Astrocyte (in vitro differentiated cells and primary cell): ENCODE measurements at regions not wholly inside any gene's neighbourhood (a gene's known extent, or its start where the extent isn't known, plus 50 kb on each side); places are given as distances from the start of the nearest gene placed in this dataset.

ENCODE experiments used
- DNase-seq: peaks from one replicate; pipeline ENCODE4 v3.0.0-alpha.2; 2010; ENCODE audit warnings: low read depth
- FAIRE-seq: peaks from 2 replicates; lab custom pipeline; 2011; peaks lifted over from hg19 to GRCh38; lab: Jason Lieb, UNC
- H2AFZ ChIP-seq: 2 replicates; pipeline ENCODE4 v1.6.0; 2012; ENCODE audit warnings: low read depth, low read length, inconsistent platforms
- H3K27ac ChIP-seq: 2 replicates; pipeline ENCODE4 v1.5.1; 2011; ENCODE audit warnings: low read depth, low read length, inconsistent platforms
- H3K27me3 ChIP-seq: 2 replicates; pipeline ENCODE4 v1.6.0; 2011; ENCODE audit warnings: low read length, inconsistent platforms; ENCODE audit not compliant: insufficient read depth
- H3K36me3 ChIP-seq: 2 replicates; pipeline ENCODE4 v1.5.1; 2011; ENCODE audit warnings: low read length, inconsistent platforms; ENCODE audit not compliant: insufficient read depth
- H3K4me1 ChIP-seq: 2 replicates; pipeline ENCODE4 v1.5.1; 2011; ENCODE audit warnings: low read length, inconsistent platforms; ENCODE audit not compliant: insufficient read depth
- H3K4me2 ChIP-seq: 2 replicates; pipeline ENCODE4 v1.6.0; 2012; ENCODE audit warnings: low read length, inconsistent platforms
- H3K4me3 ChIP-seq: 2 replicates; pipeline ENCODE4 v1.5.1; 2011; ENCODE audit warnings: low read depth, mild to moderate bottlenecking, low read length, inconsistent platforms; ENCODE audit not compliant: insufficient read depth
- H3K79me2 ChIP-seq: 2 replicates; pipeline ENCODE4 v1.6.0; 2012; ENCODE audit warnings: mild to moderate bottlenecking, low read length, inconsistent platforms; ENCODE audit not compliant: insufficient read depth
- H3K9ac ChIP-seq: 2 replicates; pipeline ENCODE4 v1.6.0; 2012; ENCODE audit warnings: mild to moderate bottlenecking, low read length, inconsistent platforms
- H3K9me3 ChIP-seq: 2 replicates; pipeline ENCODE4 v1.5.1; 2012; ENCODE audit warnings: low read depth, mild to moderate bottlenecking, low read length, inconsistent platforms; ENCODE audit not compliant: insufficient read depth
- H4K20me1 ChIP-seq: 2 replicates; pipeline ENCODE4 v1.6.0; 2012; ENCODE audit warnings: low read length, inconsistent platforms; ENCODE audit not compliant: insufficient read depth
- H3K27ac Mint-ChIP-seq: one replicate; pipeline ENCODE4 v1.8.0; 2021; ENCODE audit warnings: mild to moderate bottlenecking, mixed read lengths; ENCODE audit not compliant: unreplicated experiment
- H3K27me3 Mint-ChIP-seq: one replicate; pipeline ENCODE4 v1.8.0; 2021; ENCODE audit warnings: low read depth, mixed read lengths; ENCODE audit not compliant: unreplicated experiment
- H3K36me3 Mint-ChIP-seq: one replicate; pipeline ENCODE4 v1.8.0; 2021; ENCODE audit warnings: low read depth, mixed read lengths; ENCODE audit not compliant: unreplicated experiment
- H3K4me1 Mint-ChIP-seq: one replicate; pipeline ENCODE4 v1.8.0; 2021; ENCODE audit warnings: low read depth, mixed read lengths; ENCODE audit not compliant: unreplicated experiment
- H3K4me3 Mint-ChIP-seq: one replicate; pipeline ENCODE4 v1.8.0; 2021; ENCODE audit warnings: mild to moderate bottlenecking, moderate library complexity, mixed read lengths; ENCODE audit not compliant: unreplicated experiment
- H3K9me3 Mint-ChIP-seq: one replicate; pipeline ENCODE4 v1.8.0; 2021; ENCODE audit warnings: mild to moderate bottlenecking, mixed read lengths; ENCODE audit not compliant: unreplicated experiment
- CTCF ChIP-seq: IDR thresholded peaks from 2 replicates; pipeline ENCODE4 v1.5.1; 2011; ENCODE audit warnings: low read depth, mild to moderate bottlenecking, inconsistent platforms, low read length, moderate library complexity; ENCODE audit not compliant: insufficient read depth
- EZH2 ChIP-seq: IDR thresholded peaks from 2 replicates; pipeline ENCODE4 v1.6.1; 2012; ENCODE audit warnings: mild to moderate bottlenecking, low read length, inconsistent platforms; ENCODE audit not compliant: insufficient read depth

DNA sequence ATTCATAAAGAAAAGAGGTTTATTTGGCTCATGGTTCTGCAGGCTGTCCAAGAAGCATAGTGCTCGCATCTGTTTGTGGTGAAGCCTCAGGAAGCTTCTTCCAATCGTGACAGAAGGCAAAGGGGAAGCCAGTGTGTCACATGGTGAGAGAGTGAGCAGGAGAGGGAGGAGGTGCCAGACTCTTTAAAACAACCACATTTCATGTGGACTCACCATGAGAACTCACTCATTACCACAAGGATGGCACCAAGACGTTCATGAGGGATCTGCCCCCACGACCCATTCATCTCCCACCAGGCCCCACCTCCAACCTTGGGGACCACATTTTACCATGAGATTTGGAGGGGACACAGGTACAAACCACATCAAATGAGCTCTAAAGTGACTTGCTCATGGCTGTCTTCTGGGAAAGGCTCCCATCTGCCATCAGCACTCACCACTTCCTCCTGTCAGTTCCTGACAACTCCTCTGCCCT, 327.3 kb upstream of the TLE3 start:
- H3K9me3 Mint-ChIP-seq = peaks cover 14% of the 10 kb centered on the region
- Histone ChIP-seq H3K4me1 (peaks cover 3% of the 10 kb centered on the region), H2AFZ (no peak overlapping the region), H3K9ac (no peak overlapping the region), H3K9me3 (peaks cover 3% of the 10 kb centered on the region), H3K36me3 (no peaks in the 10 kb centered on the region), H4K20me1 (no peaks in the 10 kb centered on the region), H3K27me3 (peaks cover 55% of the 10 kb centered on the region), H3K4me2 (no peak overlapping the region), H3K27ac (no peak overlapping the region), H3K79me2 (no peaks in the 10 kb centered on the region), H3K4me3 (no peak overlapping the region)
- H3K4me1 Mint-ChIP-seq = no peaks in the 10 kb centered on the region
- H3K27me3 Mint-ChIP-seq = peaks cover 80% of the 10 kb centered on the region
- H3K4me3 Mint-ChIP-seq = no peak overlapping the region
- H3K36me3 Mint-ChIP-seq = peaks cover 3% of the 10 kb centered on the region
- no peak for TF ChIP-seq EZH2
- TF ChIP-seq CTCF = no peak
- no peak overlapping the region for H3K27ac Mint-ChIP-seq
- no peak for FAIRE-seq
- DNase-seq = no peak

- H3K27me3 Mint-ChIP-seq = peaks cover 86% of the 10 kb centered on the region
These were observed 325.6 kb upstream of the TLE3 start for GRCh38 chr15:70423267-70423666.

More at GRCh38 chr15:70423267-70423666, 325.6 kb upstream of the TLE3 start:
- Histone ChIP-seq H3K9ac (no peak overlapping the region), H3K27ac (no peak overlapping the region), H3K4me1 (peaks cover 3% of the 10 kb centered on the region), H3K4me3 (no peak overlapping the region), H4K20me1 (no peaks in the 10 kb centered on the region), H3K79me2 (no peaks in the 10 kb centered on the region), H3K27me3 (peaks cover 71% of the 10 kb centered on the region), H3K9me3 (no peaks in the 10 kb centered on the region), H3K4me2 (no peak overlapping the region), H2AFZ (no peak overlapping the region), H3K36me3 (no peaks in the 10 kb centered on the region)
- Mint-ChIP-seq H3K27ac (no peak overlapping the region), H3K4me3 (no peak overlapping the region), H3K9me3 (peaks cover 10% of the 10 kb centered on the region), H3K36me3 (peaks cover 3% of the 10 kb centered on the region), H3K4me1 (no peaks in the 10 kb centered on the region)
- DNase-seq (no peak), FAIRE-seq (no peak)
- TF ChIP-seq CTCF = no peak
- no peak for TF ChIP-seq EZH2
